ELF-1 (cell line): ENCODE measurements at regions not wholly inside any gene's neighbourhood (a gene's known extent, or its start where the extent isn't known, plus 50 kb on each side); places are given as distances from the start of the nearest gene placed in this dataset.

ENCODE experiments used
- DNase-seq: peaks from one replicate; pipeline ENCODE4 v3.0.0-alpha.2; 2016; ENCODE audit warnings: low read depth, low spot score

- no peak for DNase-seq
These were observed 119.4 kb upstream of the ADCY1 start for GRCh38 chr7:45454771-45455170.

GRCh38 chr7:45455662-45456061, 118.5 kb upstream of the ADCY1 start:
- DNase-seq, result no peak

GRCh38 chr7:45456105-45456504, 118.1 kb upstream of the ADCY1 start:
- no peak for DNase-seq

DNA sequence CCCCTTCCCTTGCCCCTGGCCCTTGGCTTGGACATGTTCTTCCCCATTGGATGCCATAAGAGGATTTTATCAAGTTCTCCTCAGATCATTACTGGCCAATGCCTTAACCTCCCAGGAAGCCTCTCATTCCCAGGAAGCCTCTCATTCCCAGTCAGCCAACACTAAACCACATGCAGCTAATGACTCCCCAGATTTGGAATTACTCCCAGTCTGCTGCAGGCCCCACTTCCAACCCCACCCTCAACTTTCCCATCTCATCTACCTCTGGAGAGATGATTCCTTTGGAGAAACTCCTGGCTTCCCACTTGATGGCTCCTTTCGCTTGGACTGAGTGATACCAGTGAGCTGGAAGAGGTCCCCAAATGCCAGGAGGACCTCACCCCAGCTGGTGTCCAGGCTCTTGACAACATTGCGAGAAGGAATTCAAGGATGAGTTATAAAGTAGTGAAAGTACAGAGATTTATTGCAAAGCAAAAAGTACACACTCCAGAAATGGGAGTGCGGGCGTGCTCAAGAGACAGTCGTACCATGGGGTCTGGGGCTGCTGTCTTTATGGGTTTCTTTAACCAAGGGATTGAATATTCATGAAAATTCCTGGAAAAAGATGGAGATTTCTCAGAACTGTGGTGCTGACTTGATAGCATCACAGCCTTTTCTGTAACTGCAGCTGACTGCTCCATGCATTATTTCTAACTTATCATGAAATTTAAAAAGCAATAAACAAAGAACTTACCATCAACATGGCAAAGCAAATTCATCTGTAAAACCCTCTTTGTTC, 117.2 kb upstream of the ADCY1 start:
- no peak for DNase-seq

DNA sequence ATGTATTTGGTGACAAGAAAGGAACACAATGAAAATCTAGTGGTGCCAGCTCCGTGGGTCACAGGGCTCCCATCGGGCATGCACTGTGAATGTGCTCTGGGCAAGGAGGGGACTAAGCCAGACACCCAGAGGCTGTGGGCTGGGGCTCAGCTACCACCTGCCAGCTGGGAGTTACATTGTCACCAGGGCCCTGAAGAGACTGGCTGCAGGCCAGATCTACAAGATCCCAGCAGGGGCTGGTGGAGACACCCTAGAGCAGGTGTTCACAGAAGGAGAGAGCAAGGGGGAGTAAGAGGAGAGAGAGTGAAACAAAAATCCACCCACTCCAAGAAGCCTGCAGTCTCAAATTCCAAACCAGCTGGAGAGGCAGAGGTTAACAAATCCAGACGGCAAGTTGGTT, 116.6 kb upstream of the ADCY1 start:
- DNase-seq, result no peak

- no peak for DNase-seq
These were observed 114.7 kb upstream of the ADCY1 start for GRCh38 chr7:45459476-45459875.

DNA sequence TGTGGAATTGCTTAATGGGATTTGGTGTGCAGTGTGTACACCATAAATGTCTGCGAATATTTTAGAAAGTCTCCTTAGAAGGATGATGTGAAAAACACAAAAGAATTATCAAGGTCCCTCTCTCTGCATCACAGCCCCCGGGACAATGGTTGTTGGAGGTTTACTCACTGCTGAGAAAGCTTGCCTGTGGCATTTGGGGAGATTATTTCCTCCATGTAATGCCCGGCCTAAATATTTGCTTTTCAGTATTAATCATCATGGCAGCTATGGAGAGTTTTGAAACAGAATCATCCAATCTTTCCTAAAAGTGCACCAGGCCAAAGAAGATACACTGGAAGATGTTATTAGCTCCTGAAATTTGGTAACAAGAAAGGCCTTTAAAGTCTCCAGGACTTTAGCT, 113.8 kb upstream of the ADCY1 start:
- DNase-seq, result no peak

DNA sequence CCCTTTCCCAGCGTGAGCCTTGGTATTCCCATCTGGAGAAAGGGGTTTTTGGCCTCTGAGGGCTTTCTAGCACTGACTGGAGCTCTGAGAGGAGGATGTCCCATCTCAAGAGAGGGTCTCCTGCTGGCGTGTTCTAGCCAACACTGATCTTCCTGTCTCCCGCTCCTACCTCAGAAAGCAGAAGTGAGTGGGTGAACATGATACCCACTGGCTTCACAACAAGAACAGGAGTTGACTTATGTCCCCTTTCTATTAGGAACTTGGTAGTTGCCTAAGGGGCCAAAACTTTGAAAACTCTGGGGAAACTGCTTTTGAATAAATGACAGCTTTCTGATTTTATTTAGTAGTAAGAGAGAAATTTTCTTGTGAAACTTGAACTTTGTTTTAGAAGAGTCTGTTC, 113.1 kb upstream of the ADCY1 start:
- DNase-seq, result no peak

DNA sequence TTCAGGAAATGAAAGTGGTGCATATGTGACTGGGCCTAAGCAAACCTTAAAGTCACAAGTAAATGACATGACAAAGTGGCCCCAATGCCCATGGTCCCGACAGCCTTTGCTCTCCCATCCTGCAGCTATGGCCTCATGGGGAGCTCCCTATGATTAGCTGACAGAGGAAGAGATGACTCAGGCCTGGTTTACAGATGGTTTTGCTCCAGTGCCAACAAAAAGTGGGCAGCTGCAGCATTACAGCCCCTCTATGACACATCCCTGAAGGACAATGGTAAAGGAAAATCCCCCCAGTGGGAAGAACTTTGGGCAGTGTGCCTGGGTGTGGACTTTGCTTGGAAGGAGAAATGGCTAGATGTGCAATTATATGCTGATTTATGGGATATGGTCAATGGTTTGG, 105.1 kb upstream of the ADCY1 start:
- no peak for DNase-seq

- no peak for DNase-seq
These were observed 104.1 kb upstream of the ADCY1 start for GRCh38 chr7:45470031-45470430.

GRCh38 chr7:45479781-45480180, 94.4 kb upstream of the ADCY1 start:
- no peak for DNase-seq

GRCh38 chr7:45482451-45482850, 91.7 kb upstream of the ADCY1 start:
- no peak for DNase-seq

DNA sequence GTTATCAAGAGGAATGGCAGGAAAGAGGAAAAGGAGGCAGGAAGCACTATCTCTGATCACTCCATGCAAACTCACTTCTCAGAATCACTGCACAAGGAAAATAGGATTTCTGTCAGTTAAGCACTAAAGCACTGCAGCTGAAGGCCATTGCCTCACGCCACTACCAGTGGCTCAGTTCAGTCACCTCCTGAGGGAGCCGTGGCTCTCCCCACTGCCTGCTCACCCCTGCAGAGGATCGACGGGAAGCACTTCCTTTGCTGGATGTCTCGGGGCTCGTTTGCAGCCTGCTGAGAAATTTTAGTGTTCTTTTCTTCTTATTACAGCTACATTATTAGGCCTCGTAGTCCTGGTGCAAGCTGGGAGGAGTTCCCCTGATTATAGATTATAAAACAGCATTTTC, 90.1 kb upstream of the ADCY1 start:
- no peak for DNase-seq

GRCh38 chr7:45486575-45486974, 87.6 kb upstream of the ADCY1 start:
- no peak for DNase-seq

DNA sequence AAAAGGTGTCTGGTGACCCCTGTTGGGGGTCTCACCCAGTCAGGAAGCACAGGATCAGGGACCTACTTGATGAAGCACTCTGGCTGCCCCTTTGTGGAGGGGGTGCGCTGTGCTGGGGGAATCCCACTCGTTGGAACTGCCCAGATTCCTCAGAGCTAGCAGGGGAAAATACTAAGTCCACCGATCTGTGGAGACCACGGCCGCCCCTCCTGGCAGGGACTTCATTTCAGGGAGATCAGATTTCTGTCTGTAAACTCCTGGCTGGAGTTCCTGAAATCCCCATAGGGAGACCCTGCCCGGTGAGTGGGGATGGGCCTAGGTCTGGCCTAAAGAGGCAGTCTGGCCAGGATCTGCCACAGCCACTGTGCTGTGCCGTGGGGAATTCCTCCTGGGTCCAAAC, 79.3 kb upstream of the ADCY1 start:
- DNase-seq, result no peak

DNA sequence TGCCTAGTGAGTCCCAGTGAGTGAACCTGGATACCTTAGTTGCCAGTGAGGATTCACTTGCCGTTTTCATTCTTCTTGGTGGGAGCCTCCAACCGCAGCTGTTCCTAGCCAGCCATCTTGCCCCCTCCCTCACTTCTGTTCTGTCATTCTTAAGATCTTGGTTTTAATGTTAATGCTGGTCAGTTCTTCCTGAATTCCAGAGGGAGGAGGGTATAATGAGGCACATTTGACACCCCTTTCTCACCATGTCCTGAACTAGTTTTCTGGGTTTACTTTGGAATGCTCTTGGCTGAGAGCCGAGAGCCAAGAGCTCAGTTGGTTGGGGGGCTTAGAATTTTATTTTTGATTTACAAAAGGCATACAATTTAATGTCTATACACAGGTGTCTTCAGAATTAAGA, 78.5 kb upstream of the ADCY1 start:
- no peak for DNase-seq

GRCh38 chr7:45500257-45500656, 73.9 kb upstream of the ADCY1 start:
- no peak for DNase-seq

GRCh38 chr7:45501791-45502190, 72.4 kb upstream of the ADCY1 start:
- no peak for DNase-seq

GRCh38 chr7:45506059-45506458, 68.1 kb upstream of the ADCY1 start:
- no peak for DNase-seq

- no peak for DNase-seq
These were observed 64.9 kb upstream of the ADCY1 start for GRCh38 chr7:45509222-45509621.

GRCh38 chr7:45511721-45512597, 62.2 kb upstream of the ADCY1 start:
- DNase-seq, result no peak

GRCh38 chr7:45514944-45515343, 59.2 kb upstream of the ADCY1 start:
- DNase-seq, result no peak

DNA sequence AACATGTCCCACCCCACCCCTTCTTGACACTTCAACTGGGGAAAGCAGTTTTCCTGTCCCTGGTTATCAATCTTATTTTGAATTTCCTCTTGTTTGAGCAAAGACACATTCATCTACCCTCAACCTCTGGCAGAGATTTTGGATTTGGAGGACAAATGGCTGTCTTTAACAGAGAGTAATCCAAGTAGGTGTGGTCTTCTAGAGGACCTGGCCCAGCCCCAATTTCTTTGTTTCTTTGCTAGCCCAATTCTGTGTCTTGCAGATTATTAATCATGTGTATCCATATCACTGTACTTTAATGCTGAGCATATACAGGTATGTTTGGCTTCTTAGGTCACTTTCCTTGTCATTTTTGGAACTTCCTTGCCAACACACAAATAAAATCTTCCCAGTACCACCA, 58.8 kb upstream of the ADCY1 start:
- DNase-seq, result no peak
